ENCODE measurements at regions not wholly inside any gene's neighbourhood (a gene's known extent, or its start where the extent isn't known, plus 50 kb on each side); places are given as distances from the start of the nearest gene placed in this dataset.

DNA sequence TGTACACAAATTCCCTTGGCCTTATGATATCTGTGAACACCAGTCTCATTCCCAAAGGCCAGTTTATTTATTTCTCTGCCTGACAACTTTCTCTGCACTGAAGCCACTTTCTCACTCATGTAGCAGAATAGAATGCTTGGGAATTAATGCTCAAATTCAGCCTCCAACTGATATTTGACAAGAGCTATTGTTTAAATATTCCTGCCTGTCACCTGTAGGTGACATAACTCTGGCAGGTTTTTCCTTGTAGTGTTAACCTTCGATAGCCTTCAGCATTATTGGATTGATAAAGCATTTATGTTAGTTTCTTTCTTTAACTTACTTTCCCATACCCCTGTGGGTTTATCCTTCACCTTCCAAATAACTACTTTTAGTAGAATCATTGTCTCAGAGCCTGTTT, 1183.2 kb upstream of the ADGRB3 start:
- TF ChIP-seq, protein P1, sequence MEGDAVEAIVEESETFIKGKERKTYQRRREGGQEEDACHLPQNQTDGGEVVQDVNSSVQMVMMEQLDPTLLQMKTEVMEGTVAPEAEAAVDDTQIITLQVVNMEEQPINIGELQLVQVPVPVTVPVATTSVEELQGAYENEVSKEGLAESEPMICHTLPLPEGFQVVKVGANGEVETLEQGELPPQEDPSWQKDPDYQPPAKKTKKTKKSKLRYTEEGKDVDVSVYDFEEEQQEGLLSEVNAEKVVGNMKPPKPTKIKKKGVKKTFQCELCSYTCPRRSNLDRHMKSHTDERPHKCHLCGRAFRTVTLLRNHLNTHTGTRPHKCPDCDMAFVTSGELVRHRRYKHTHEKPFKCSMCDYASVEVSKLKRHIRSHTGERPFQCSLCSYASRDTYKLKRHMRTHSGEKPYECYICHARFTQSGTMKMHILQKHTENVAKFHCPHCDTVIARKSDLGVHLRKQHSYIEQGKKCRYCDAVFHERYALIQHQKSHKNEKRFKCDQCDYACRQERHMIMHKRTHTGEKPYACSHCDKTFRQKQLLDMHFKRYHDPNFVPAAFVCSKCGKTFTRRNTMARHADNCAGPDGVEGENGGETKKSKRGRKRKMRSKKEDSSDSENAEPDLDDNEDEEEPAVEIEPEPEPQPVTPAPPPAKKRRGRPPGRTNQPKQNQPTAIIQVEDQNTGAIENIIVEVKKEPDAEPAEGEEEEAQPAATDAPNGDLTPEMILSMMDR (IDR thresholded peaks at IDR 0.05), result no peak
- no peak for TF ChIP-seq POLR2A (IDR thresholded peaks at IDR 0.05)
